Stimulated activated CD4-positive, alpha-beta T cell treated with anti-CD3 and anti-CD28 coated beads, Interleukin-12 subunit alpha, Interleukin-12 subunit beta, amount 100 ng/mL, for 48 hours (primary cell): ENCODE measurements at regions not wholly inside any gene's neighbourhood (a gene's known extent, or its start where the extent isn't known, plus 50 kb on each side); places are given as distances from the start of the nearest gene placed in this dataset.
"Not testable (repeated sequence)": the region's sequence is repeated elsewhere in the genome, so short reads cannot be mapped to it uniquely, and the experiment has no call there.

Experiments used
- DNase-seq, 3 donors: peaks; one replicate each; pipeline ENCODE4 v3.0.0-alpha.2; 2020; ENCODE audit warnings: low read depth in 2 of 3, low spot score in 1 of 3

DNA sequence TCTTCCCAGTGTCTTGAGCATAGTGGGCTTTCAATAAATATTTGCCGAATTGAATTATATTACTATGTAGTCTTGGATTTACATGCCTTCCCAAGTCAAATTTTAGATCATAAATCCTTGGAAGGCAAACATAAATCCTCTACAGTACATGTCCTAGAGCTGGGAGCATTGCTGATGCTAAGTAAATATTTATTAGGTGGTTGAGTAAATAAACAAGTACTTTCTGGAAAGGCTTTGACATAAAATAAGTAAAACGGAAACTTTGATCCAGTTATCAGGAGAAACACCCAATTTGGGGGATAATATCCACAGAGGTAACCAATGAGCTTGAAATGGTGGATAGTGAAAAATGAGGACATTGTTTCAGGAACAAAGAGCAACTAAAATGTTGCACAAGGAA lies 162.8 kb upstream of the SVIL start:
- no peak for DNase-seq

DNA sequence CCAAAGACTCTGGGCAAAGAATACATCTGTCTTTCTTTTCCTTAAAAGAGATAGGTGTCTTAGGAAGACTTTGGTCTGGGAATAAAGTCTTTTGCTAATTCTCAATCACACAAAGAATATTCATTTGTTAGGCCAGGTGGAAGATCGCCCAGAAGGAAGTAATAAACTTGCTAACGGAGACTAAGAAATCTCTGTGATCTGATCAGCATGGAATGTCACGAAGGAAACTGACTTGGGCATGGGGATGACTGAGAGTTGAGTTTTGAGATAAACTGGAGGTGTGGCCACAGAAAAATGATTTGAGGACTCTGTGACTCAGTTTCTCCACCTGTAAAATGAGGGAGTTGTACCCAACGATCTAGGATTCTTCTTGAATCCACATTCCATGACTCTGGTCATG lies 161.1 kb upstream of the SVIL start:
- no peak for DNase-seq

DNA sequence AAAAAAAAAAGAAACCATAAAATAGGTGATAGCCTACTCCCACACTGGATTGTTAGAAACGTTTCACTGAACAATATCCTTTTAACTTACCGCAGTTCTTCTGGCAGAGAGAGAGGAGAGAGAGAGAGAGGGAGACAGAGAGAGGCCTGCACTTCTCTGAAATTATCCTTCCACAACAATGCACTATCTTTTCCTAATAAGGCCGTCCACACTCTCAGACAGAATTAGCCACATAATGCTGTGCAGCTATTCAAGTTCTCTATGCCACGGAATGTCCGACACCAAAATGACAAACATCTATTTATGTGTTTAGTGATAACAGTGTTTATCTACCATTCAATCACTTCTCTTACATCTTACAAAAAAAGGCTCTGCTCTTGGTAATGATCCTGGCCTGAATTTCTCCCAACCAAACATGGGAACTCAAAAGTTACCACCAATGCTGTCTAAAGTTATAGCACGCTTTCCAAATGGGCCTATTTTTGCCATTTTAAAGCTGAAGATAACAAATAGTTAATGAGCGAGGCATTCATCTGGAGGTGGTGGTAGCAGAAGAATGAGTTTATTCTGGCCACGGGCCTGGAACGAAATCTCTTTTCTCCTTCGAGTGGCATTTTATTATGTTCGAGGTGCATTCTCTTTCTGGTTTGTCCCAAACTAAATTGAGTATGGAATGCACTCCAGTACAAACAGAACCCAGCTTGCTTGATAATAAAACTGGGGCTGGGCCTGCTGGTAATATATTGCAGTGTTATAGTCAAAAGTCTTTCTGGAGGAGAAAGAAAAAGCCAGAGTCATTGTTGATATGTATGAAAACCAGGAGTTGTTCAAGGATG lies 160.2 kb upstream of the SVIL start:
- DNase-seq: no peak

DNA sequence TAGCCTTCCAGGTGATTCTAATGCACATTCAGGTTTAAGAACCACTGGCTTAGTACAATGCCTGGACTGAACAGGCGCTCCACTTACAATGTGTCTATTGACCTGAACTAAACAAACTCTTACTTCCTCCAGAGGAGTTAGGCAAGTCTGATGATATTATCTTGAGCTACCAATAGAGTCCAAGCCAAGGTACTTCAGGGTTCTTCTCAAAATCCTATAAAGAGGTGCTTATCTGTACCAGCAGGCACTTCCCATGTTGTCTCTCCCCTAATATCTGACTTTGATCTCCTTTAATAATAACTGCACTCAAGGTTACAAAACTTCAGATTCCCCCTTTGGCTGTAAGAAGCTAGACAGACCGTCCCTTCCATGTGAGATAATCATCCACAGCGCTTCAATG lies 157.0 kb upstream of the SVIL start:
- no peak for DNase-seq

DNA sequence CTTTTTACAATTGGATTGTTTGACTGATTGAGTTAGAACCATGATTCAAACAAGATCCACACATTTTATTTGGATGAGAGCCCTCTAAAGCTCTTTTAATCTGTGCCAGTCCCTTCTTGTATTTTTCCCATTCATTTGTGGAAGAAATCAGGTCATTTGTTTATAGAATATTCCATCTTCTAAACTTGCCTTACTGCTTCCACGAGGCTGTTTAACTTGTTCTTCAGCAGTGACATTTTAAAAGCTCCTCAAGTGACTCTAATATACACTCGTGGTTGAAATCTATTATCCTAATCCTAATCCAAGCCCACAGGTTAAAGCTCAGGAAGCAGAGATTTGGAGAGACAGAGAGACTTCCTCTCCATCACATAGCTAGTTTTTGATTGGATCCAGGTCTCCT lies 155.4 kb upstream of the SVIL start:
- no peak for DNase-seq

DNA sequence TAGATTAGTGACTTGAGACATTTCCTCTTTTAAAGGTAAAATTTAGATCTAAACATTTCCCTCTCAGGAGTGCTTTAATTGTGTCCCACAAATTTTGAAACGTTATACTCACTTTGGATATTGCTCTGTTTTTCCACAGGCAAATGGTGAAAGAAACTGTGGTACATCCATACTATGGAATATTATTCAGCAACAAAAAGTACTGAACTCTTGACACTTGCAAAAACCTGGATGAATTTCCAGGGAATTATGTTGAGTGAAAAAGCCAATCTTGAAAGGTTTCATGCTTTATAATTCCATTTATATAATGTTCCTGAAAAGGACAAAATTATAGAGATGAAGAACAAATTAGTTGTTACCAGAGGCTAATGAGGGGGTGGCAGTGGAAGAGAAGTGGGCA lies 153.3 kb upstream of the SVIL start:
- DNase-seq: no peak

DNA sequence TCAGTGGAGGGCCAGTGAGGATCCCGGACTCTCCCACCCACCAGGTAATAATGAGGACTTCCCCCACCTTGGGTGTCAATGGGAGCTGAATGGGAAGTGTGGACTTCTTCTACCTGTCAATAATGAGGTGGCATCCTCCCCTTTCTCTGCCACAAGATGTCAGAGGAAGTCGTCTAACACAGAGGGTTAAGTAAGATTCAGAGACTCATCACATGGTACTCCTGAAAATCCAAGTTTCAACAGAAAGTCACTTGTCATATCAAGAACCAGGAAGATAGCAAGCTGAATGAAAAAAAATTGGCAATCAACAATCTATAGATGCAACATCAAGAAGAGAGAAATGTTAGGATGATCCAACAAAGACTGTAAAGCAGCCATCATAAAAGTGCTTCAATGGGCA lies 150.9 kb upstream of the SVIL start:
- no peak for DNase-seq

DNA sequence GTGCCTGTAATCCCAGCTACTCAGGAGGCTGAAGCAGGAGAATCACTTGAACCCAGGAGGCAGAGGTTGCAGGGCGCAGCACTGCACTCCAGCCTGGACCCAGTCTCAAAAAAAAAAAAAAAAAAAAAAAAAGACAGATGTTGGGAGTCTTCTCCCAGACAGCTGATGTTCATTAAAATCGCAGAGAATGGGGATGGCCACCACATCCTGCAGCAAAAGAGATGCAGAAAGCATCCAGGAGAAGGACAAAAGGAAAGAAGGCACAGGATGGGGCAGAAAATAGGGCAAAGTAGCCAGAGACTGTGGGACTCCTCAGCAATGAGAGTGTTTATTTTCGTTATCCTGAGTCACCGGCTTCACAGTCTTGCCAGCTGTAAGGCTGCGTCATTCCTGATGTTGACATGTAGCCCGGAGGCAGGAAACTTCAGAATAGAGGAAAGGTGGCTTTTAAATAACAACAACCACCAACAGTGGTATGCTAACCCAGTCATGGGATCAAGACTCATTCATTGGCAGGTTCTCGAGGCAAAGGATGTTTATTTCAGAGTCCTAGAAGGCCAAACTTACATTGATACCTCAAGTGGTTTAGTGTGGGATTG lies 149.5 kb upstream of the SVIL start:
- DNase-seq: no peak

DNA sequence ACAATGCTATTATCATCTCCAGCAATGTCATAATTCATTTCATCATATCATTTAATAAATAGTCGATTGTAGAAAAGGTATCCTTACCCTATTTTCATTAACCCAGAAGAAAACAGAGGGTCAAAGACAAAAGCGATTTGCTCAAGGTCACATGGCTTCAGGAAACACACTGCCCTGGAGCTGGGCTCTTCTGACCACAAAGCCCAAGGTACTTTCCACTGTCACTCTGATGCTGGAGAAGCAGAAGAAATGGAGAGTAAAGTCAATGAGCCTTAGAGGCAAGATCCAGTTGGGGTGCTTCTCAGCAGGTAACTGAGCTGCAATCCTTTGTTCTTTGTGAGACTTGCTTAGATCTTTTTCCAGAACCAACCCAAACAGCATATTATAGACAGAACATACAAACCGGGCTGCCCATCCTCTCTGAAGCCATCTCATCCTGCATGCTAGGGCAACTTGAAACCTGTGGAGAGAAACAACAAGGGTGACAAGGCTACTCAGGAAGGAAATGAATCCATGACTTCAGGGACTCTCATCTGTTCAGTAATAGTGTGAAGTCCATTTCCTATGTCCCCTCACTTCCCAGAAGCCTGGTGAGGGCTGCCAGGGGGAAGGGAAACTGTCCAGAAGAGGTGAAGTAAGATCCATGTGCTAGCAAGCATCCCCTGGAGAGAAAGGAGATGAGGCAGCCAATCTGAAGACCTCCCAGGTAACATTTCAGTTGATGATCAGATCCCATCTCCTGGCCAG lies 148.6 kb upstream of the SVIL start:
- DNase-seq: no peak

DNA sequence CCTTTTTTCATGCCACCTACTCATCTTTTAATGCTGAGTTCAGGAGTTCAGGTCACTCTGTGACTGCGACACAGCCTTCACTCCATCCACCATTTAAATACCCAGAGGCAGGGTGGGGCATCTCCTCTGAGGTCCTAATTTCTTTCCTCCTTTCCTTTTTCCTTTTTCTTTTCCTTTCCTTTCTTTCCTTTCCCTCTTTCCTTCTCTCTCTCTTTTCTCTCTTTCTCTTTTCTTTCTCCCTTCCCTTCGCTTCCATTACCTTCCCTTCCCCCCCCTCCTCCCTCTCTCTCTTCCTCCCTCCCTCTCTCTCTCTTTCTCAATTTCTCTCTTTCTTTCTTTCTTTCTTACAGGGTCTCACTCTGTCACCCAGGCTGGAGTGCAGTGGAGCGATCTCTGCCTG lies 145.9 kb upstream of the SVIL start:
- no peak for DNase-seq

DNA sequence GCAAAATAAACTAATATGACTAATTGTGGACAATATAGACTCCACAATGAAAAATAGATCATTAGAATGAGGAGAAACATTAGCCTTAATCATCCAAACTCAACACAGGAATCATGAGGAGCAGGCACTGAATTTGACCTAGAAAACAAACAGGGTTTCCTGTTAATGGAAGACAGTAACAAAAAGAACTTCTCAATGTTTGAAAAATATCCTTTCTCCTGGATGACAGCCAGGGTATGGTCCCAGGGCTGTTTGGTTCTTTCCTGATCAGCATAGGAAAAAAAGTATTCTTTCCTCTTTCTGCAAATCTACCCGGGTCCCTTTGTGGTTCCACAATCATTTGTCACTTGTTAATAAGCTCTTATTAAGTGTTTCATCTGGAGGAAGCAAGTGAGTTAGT lies 145.3 kb upstream of the SVIL start:
- no peak for DNase-seq

DNA sequence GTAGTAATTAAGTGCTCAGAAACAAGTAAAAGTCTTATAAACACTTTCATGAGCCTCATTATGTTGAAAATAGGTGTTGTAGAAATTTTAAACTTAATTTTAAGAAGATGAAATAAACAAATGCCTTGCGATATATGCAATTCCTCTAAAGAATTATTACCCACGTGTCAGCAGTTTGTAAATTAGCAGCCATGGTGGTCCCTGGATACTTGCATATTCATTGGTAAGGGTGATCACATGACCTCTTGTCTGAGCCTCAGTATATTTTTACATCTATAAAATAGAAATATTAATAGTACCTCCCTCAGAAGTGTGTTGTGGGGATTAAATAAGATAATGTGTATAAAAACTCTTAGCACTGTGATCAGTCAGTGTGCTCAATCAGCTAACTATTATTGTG lies 141.5 kb upstream of the SVIL start:
- no peak for DNase-seq

DNA sequence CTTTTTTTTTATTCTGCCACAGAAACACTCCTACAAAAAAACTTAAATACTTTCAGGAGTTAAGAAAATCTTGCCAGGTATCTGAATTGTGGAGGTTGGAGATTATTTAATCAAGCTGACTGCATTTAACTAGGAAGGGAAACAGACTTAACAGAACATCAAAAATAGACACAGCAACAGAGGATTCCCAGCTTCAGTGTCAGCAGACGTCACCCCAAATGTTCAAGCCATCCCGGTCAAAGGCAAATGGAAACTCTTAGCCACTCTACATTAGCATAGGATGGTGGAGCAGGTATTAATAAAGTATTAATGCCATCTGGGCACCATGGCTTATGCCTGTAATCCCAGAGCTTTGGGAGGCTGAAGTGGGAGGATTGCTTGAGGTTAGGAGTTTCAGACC lies 139.7 kb upstream of the SVIL start:
- no peak for DNase-seq

DNA sequence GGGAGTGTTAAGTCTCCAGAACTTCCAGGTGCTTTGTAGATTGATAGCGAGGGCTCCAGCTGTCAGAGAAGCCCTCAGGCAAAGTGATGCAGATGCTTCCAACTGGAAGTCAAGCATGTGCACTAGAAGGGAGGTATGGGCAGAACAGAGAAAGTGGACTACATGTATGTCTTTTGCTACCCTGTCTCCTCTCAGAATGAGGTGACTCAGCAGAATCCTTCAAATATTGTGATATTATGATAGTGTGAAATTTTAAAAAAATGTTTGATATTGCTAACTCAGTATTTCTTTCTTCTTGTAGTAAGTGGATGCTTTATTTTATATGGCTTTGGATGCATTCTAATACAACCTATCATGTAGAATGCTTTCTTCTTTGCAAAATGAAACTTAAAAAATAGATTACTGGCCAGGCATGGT lies 138.9 kb upstream of the SVIL start:
- no peak for DNase-seq

DNA sequence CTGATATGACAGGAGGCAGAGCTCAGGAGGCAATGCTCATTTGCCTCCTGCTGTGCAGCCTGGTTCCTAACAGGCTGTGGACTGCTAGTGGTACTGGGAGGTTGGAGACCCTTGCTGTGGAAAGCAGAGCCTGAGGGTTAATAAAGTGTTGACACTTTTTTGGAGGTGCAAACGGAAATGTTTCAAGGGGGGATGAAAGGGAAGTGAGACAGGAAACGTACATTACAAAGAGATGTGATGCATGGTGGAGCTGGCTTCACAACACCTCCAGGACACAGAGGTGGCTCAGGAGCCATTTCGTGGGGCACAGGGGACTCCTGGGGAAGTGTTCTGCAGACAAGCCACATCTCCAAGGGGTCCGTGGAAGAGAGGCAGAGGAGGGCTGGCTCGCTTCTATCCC lies 137.6 kb upstream of the SVIL start:
- no peak for DNase-seq

DNA sequence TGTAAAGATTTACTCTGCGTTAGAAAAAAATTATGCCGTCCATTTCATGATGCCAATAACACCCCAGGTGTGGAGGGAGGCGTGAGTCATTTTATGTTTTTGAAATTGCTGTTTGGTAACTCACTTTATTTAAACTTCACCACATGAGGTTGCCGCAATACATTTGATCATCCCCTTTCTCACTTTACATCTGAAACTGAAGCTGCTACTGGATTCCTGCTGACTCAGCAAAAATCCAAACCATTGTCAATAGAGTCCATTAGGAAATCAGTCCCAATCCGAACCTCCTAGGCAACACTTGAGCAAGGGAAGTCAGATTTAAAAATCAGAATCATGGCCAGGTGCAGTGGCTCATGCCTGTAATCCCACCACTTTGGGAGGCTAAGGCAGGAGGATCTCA lies 136.6 kb upstream of the SVIL start:
- DNase-seq: no peak

DNA sequence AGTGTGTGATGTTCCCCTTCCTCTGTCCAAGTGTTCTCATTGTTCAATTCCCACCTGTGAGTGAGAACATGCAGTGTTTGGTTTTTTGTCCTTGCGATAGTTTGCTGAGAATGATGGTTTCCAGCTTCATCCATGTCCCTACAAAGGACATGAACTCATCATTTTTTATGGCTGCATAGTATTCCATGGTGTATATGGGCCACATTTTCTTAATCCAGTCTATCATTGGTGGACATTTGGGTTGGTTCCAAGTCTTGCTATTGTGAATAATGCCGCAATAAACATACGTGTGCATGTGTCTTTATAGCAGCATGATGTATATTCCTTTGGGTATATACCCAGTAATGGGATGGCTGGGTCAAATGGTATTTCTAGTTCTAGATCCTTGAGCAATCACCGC lies 134.5 kb upstream of the SVIL start:
- DNase-seq: not testable (repeated sequence)

DNA sequence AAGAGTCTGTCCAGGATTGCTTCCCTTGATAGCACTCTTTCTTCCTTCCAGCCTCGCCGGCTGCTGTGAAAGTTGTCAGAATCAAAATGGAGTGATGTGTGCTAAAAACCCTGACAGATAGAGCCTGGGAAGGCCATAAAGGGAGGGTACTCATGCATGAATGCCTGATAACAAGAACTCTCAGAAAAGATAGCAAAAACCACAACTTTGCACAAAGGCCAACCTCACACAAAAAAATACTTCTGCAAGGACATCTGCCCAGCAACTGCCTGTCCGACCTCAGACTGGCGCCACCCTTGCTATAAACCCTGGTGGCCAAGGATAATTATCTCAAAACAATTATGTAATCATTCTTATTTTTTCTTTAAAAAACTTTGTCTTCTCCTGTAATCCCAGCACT lies 133.2 kb upstream of the SVIL start:
- no peak for DNase-seq

DNA sequence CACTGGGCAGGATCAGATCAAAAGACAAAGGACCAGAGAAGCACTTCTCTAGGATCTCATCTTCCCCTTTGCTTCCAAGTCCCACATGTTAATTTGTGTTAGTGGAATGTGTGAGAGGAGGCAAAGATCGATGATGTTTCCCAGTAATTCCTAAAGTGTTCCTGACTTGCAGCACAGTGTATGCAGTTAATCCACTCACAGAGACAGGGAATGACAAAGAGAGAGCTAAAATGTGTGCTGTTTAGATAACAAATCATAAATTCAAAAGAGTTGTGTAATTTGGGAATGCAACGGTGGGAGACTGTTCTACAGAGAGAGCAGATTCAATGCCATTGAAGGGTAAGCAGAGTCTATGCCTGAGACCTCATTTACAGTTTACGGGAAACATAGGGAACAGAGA lies 132.0 kb upstream of the SVIL start:
- DNase-seq: no peak

DNA sequence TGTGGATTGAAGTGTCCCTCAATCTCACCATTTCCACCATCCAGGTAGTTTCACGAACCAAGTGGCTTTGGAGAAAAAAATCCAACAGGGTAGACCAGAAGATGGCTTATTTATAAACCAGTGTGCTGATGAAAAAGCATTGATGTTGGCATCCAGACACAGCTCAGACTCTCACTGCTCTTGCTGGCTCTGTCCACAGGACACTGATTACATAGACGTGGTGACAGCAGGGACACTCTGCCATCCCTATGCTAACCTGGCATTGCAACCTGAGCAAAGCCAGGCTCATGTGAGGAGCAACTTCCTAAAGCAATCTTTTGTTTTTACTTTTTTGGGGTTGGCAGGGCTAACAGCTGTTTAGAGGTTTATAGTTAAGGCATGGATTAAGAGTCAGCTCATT lies 130.6 kb upstream of the SVIL start:
- no peak for DNase-seq

DNA sequence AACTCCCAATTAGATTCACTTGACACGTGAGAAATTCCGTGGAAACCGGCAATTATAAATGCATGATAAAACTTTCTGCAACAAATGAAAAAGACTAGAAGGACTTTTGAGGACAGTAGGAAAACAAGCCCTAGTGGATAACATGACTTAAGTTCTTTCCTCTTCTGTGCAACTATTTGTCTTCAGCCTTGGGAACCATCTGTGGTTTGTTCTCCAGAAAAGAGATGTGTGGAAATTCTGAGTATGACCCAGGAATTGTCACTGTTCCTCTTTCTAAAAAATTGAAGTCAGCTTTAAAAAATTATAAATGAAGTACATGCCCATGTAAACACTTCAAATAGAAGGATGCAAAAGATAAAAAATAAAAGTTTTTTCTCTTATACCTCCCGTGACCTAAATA lies 128.6 kb upstream of the SVIL start:
- DNase-seq: no peak

DNA sequence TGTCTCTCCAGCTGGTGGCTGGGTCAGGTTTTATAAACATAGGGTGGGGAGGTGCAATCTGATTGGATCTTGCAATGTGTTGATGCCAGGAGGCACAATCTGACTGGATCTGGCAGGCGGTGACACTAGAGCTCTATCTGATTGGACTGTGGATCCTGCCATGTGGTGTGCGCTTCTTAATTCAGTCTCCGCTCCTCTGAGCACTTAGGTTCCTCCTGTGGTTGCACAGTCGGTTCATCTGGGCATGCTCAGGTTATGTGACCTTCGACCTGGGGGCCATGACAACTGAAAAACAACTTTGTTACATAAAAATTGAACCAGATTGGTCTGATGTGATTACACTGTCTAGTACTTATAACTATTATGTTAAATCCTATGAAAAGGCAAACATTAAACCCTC lies 127.1 kb upstream of the SVIL start:
- DNase-seq: no peak
